ENCODE measurements at regions not wholly inside any gene's neighbourhood (a gene's known extent, or its start where the extent isn't known, plus 50 kb on each side); places are given as distances from the start of the nearest gene placed in this dataset.

GRCh38 chr6:23415819-23416427 lies 710.1 kb upstream of the NRSN1 start:
- ATAC-seq: no peak
- H3K27me3 ChIP-seq: no peaks in the 10 kb centered on the region
- H3K27ac ChIP-seq: no peak overlapping the region
- no peaks in the 10 kb centered on the region for H3K9me3 ChIP-seq
- H3K4me3 ChIP-seq: no peak overlapping the region
- no peak for DNase-seq
- no peak for TF ChIP-seq CTCF (IDR thresholded peaks at IDR 0.05)
- no peaks in the 10 kb centered on the region for H3K4me1 ChIP-seq
- intact Hi-C loops (cut with DNase I): no loop called here
- no peaks in the 10 kb centered on the region for H3K36me3 ChIP-seq

GRCh38 chr6:23417133-23417532 lies 708.9 kb upstream of the NRSN1 start:
- H3K27me3 ChIP-seq: no peaks in the 10 kb centered on the region
- H3K36me3 ChIP-seq: no peaks in the 10 kb centered on the region
- H3K27ac ChIP-seq: no peak overlapping the region
- no peak for TF ChIP-seq CTCF (IDR thresholded peaks at IDR 0.05)
- no peak for ATAC-seq
- H3K4me3 ChIP-seq: no peak overlapping the region
- H3K9me3 ChIP-seq: no peaks in the 10 kb centered on the region
- intact Hi-C loops (cut with DNase I): no loop called here
- H3K4me1 ChIP-seq: no peaks in the 10 kb centered on the region
- no peak for DNase-seq

GRCh38 chr6:23418095-23418494 lies 707.9 kb upstream of the NRSN1 start:
- Histone ChIP-seq H3K36me3 (no peaks in the 10 kb centered on the region), H3K4me3 (no peak overlapping the region), H3K9me3 (no peaks in the 10 kb centered on the region), H3K27ac (no peak overlapping the region), H3K4me1 (no peaks in the 10 kb centered on the region), H3K27me3 (no peaks in the 10 kb centered on the region)
- ATAC-seq: no peak
- TF ChIP-seq CTCF (IDR thresholded peaks at IDR 0.05): no peak
- intact Hi-C loops (cut with DNase I): no loop called here
- DNase-seq: no peak

GRCh38 chr6:23419046-23419445 lies 707.0 kb upstream of the NRSN1 start:
- H3K4me3 ChIP-seq: no peak overlapping the region
- ATAC-seq: no peak
- no peaks in the 10 kb centered on the region for H3K4me1 ChIP-seq
- H3K27me3 ChIP-seq: no peaks in the 10 kb centered on the region
- no peak overlapping the region for H3K27ac ChIP-seq
- DNase-seq: no peak
- TF ChIP-seq CTCF (IDR thresholded peaks at IDR 0.05): no peak
- intact Hi-C loops (cut with DNase I): no loop called here
- H3K9me3 ChIP-seq: no peaks in the 10 kb centered on the region
- H3K36me3 ChIP-seq: no peaks in the 10 kb centered on the region

- no peak for TF ChIP-seq CTCF (IDR thresholded peaks at IDR 0.05)
- no peak overlapping the region for H3K4me3 ChIP-seq
- ATAC-seq: peak; percentile 29
- no peaks in the 10 kb centered on the region for H3K9me3 ChIP-seq
- no peaks in the 10 kb centered on the region for H3K27me3 ChIP-seq
- H3K27ac ChIP-seq: no peak overlapping the region
- DNase-seq: no peak
- intact Hi-C loops (cut with DNase I): no loop called here
- H3K36me3 ChIP-seq: no peaks in the 10 kb centered on the region
- H3K4me1 ChIP-seq: no peaks in the 10 kb centered on the region
Observed at GRCh38 chr6:23420659-23421350, 705.2 kb upstream of the NRSN1 start.
